Esophagus squamous epithelium (tissue), 4 donors: ENCODE measurements at regions not wholly inside any gene's neighbourhood (a gene's known extent, or its start where the extent isn't known, plus 50 kb on each side); places are given as distances from the start of the nearest gene placed in this dataset.

Experiments
- POLR2A ChIP-seq, 4 donors: fragments of 450-650 bp; IDR thresholded peaks; one replicate each; pipeline ENCODE4 v1.6.1; 2017; ENCODE audit warnings: antibody characterized with exemption in 4 of 4, mild to moderate bottlenecking in 4 of 4, moderate library complexity in 3 of 4
- TF ChIP-seq, protein P1 (sequence below), 6 experiments: fragments of 450-650 bp in 4 of 6; fragments of 200-600 bp in 2 of 6; sonication (generic) in 2 of 6; IDR thresholded peaks; one replicate each; pipeline ENCODE4 v1.5.1; 2016 to 2019; ENCODE audit warnings: antibody characterized with exemption in 6 of 6, mild to moderate bottlenecking in 4 of 6, moderate library complexity in 4 of 6

- TF ChIP-seq, protein P1, sequence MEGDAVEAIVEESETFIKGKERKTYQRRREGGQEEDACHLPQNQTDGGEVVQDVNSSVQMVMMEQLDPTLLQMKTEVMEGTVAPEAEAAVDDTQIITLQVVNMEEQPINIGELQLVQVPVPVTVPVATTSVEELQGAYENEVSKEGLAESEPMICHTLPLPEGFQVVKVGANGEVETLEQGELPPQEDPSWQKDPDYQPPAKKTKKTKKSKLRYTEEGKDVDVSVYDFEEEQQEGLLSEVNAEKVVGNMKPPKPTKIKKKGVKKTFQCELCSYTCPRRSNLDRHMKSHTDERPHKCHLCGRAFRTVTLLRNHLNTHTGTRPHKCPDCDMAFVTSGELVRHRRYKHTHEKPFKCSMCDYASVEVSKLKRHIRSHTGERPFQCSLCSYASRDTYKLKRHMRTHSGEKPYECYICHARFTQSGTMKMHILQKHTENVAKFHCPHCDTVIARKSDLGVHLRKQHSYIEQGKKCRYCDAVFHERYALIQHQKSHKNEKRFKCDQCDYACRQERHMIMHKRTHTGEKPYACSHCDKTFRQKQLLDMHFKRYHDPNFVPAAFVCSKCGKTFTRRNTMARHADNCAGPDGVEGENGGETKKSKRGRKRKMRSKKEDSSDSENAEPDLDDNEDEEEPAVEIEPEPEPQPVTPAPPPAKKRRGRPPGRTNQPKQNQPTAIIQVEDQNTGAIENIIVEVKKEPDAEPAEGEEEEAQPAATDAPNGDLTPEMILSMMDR (IDR thresholded peaks at IDR 0.05): peak; percentile 27 to 63 (median 56)
- no peak for TF ChIP-seq POLR2A (IDR thresholded peaks at IDR 0.05)
Measured at GRCh38 chr20:20837574-20838021, 125.2 kb upstream of the RALGAPA2 start.
